GM12873 (cell line): ENCODE measurements at regions not wholly inside any gene's neighbourhood (a gene's known extent, or its start where the extent isn't known, plus 50 kb on each side); places are given as distances from the start of the nearest gene placed in this dataset.

ENCODE experiments used
- TF ChIP-seq, protein P1 (sequence below): IDR thresholded peaks from 2 replicates; pipeline ENCODE4 v1.5.1; 2012; ENCODE audit warnings: low read depth, mild to moderate bottlenecking, moderate library complexity, low read length, control low read depth; ENCODE audit not compliant: insufficient read depth; ENCODE audit errors: missing control alignments

DNA sequence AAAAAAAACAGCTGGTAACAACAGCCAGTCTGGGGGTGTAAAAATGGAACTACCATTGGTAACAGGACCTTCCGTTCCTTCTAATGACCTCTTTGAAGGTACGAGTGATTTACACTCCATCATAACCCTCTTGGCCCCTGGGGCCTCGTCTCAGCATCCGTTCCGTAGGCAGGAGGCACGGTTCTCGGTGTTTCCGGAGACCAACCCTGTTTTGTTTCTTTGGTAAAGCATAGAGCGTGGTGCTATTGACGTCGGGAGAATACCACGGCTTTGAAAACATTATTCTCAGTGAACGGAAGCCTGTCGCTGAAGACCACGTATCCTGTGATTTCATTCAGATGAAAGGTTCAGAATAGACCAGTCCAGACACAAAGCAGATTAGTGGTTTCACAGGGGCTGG is 198.9 kb downstream of the ASMT start:
- TF ChIP-seq, protein P1, sequence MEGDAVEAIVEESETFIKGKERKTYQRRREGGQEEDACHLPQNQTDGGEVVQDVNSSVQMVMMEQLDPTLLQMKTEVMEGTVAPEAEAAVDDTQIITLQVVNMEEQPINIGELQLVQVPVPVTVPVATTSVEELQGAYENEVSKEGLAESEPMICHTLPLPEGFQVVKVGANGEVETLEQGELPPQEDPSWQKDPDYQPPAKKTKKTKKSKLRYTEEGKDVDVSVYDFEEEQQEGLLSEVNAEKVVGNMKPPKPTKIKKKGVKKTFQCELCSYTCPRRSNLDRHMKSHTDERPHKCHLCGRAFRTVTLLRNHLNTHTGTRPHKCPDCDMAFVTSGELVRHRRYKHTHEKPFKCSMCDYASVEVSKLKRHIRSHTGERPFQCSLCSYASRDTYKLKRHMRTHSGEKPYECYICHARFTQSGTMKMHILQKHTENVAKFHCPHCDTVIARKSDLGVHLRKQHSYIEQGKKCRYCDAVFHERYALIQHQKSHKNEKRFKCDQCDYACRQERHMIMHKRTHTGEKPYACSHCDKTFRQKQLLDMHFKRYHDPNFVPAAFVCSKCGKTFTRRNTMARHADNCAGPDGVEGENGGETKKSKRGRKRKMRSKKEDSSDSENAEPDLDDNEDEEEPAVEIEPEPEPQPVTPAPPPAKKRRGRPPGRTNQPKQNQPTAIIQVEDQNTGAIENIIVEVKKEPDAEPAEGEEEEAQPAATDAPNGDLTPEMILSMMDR, result no peak

DNA sequence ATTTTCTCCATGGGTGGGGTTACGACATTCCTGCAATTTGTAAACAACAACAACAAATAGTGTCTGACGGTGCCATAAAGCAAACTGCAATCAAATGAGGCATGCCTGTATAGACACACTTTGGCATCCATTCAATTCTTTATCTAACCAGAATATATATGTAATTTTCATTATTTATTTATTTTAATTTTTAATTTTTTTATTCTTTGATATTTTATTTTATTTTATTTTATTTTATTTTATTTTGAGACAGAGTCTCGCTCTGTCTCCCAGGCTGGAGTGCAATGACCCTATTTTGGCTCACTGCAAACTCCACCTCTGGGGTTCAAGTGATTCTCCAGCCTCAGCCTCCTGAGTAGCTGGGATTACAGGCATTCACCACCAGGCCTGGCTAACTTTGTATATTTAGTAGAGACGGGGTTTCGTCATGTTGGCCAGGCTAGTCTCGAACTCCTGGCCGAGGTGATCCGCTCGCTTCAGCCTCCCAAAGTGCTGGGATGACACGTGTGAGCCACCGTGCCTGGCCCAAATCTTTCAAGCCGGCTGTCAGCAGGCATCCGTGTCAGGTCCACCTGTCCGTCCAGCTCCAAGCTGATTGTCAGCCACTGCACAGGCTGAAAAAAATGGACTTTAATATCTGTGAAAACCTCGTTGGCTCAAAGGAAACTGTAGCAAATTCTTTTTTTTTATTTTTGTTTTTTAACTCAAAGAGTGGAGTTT is 200.8 kb downstream of the ASMT start:
- TF ChIP-seq, protein P1, result no peak

DNA sequence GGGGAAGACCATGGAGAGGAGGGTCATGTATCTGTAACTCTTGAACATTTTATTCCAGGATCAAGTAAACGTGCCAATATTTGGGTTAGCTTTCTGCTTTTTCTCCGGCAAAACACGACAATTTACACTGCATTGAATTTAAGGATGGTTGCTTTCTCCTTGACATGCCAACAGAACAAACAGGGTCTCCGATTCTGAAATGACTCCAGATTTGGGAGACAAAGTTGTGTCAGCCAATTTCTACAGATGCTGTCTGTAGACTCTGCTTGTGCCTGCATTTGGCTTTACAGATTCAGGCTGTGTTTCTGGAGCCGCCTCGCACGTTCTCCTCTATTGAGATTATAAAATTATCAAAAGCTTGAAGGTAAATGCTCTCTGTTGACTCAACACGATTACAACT is 207.0 kb downstream of the ASMT start:
- TF ChIP-seq, protein P1, result no peak

DNA sequence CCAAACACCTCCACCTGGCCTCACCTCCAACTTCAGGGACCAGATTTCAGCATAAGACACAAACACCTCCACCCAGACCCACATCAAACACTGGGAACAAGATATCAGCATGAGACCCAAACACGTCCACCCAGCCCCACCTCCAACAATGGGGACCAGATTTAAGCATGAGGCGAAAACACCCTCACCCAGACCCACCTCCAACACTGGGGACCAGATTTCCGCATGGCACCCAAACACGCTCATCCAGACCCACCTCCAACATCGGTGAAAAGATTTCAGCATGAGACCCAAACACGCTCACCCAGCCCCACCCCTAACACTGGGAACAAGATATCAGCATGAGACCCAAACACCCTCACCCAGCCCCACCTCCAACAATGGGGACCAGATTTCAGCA is 210.0 kb downstream of the ASMT start:
- TF ChIP-seq, protein P1, result no peak

DNA sequence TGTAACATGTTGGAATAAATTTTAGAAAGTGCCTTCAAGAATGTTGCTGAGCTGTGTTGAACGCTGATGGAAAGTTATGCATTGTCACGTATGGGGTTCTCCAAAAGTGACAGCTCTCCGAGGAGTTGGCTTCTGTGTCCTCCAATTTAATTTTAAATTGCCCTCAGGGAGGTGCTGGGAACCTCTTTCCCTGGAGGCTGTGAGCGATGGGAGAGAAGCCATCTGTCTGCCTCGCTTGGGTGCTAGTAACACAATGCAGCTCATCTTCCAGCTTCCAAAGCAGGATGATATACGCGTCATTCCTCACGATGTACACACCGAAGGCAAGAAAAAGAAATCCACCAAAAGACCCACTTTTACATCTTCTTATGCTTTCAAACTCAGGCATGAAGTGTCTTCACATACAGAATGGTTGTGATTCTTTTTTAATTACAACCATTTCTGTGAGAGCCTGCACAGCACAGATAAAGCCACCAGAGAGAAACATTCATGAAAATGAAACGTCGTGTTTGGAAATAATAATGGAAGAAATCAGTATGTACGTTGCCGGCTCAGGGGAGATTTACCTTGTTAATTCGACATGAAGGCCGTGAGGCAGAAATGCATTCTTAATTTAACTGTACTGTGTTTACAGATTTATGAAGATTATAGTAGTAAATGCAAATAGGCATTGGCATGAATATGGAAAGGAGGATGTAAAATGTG is 218.9 kb downstream of the ASMT start:
- TF ChIP-seq, protein P1, result no peak

DNA sequence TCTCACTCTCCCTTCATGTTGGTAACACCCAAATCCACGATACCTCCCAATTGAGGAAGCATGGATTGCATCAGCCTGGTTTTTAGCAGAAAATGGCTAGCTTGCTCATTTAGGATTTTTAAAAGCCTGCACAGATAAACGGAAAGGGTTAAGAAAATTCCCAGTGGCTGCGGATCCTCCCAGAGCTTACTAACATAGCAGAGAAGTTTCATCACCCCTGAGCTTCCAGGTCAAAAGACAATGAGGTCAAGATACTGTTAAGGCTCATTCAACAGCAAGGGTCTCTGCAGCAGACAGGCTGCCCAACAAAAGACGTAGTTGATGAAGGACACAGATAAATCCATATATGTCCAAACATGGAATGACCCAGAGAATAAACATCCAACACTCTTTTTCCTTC is 220.2 kb downstream of the ASMT start:
- TF ChIP-seq, protein P1, result no peak

DNA sequence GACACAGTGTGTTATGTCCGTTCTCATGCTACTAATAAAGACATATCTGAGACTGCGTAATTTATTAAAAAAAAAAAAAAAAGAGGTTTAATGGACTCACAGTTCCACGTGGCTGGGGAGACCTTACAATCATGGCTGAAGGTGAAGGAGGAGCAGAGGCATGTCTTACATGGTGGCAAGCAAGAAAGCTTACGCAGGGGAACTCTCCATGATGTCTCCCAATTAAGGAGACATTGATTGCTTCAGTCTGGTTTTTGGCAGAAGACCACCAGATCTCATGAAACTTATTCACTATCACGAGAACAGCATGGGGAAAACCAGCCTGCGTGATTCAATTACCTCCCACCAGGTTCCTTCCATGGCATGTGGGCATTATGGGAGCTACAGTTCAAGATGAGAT is 221.8 kb downstream of the ASMT start:
- TF ChIP-seq, protein P1, result no peak
